Large intestine (tissue), 3 donors: ENCODE measurements at regions not wholly inside any gene's neighbourhood (a gene's known extent, or its start where the extent isn't known, plus 50 kb on each side); places are given as distances from the start of the nearest gene placed in this dataset.

Experiments used
- DNase-seq, 2 donors: peaks; one replicate each; pipeline versions ENCODE4 v3.0.0 to v3.0.0-alpha.2; 2013
- H3K27ac ChIP-seq: one replicate; pipeline ENCODE4 v1.5.1; 2013; ENCODE audit warnings: low read length
- H3K27me3 ChIP-seq: 2 replicates; pipeline ENCODE4 v1.6.1; 2013; ENCODE audit warnings: low read length; ENCODE audit not compliant: control insufficient read depth, insufficient read depth
- H3K36me3 ChIP-seq: 2 replicates; pipeline ENCODE4 v1.6.1; 2013; ENCODE audit warnings: low read length; ENCODE audit not compliant: control insufficient read depth, insufficient read depth
- H3K4me1 ChIP-seq: one replicate; pipeline ENCODE4 v1.6.1; 2013; ENCODE audit warnings: low read length; ENCODE audit not compliant: control insufficient read depth, insufficient read depth
- H3K4me3 ChIP-seq: one replicate; pipeline ENCODE4 v1.5.1; 2013; ENCODE audit warnings: low read length
- H3K9me3 ChIP-seq: one replicate; pipeline ENCODE4 v1.6.1; 2013; ENCODE audit warnings: mild to moderate bottlenecking, low read depth, low read length, moderate library complexity; ENCODE audit not compliant: control insufficient read depth
- WGBS: methylation state at CpG from one replicate; pipeline ENCODE4 v1.1.5; 2013; ENCODE audit warnings: low lambda C conversion rate; ENCODE audit not compliant: insufficient coverage; 5-methylcytosine and 5-hydroxymethylcytosine counted together

- no peak for DNase-seq
- WGBS = 100% methylated on average over 2 of the region's 3 CpGs
- no peaks in the 10 kb centered on the region for H3K27me3 ChIP-seq
- peaks cover 17% of the 10 kb centered on the region for H3K4me1 ChIP-seq
- H3K27ac ChIP-seq = no peak overlapping the region
- no peaks in the 10 kb centered on the region for H3K36me3 ChIP-seq
- no peak overlapping the region for H3K4me3 ChIP-seq
- H3K9me3 ChIP-seq = no peaks in the 10 kb centered on the region
These were observed 68.1 kb downstream of the BOD1L2 start for GRCh38 chr18:57214976-57215375.

DNA sequence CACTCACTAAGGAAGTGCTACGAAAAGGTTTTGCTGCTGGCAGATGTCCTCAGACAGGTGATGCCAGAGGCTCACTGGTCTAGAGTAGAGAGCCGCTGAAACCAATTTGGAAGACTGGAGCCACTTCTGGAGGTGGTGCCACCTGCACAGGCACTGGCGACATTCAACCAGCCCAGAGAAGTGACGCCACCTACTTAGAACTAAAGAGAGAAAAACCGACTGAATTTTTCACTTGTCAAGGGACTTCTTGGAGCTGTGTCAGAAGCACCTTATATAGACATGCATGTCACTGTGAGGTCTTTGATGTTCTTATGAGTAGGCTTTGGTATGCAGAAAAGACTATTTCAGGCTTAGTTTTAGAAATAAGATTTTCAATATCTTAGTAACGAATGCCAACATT, 71.4 kb downstream of the BOD1L2 start:
- Histone ChIP-seq H3K27ac (no peak overlapping the region), H3K4me1 (no peaks in the 10 kb centered on the region), H3K9me3 (no peaks in the 10 kb centered on the region), H3K27me3 (no peaks in the 10 kb centered on the region), H3K4me3 (no peak overlapping the region), H3K36me3 (no peaks in the 10 kb centered on the region)
- DNase-seq = no peak
- WGBS = no CpG with 5 or more reads among the region's 6 CpGs

- no peak for DNase-seq
- Histone ChIP-seq H3K36me3 (no peaks in the 10 kb centered on the region), H3K9me3 (no peaks in the 10 kb centered on the region), H3K27ac (no peak overlapping the region), H3K4me1 (no peaks in the 10 kb centered on the region), H3K27me3 (no peaks in the 10 kb centered on the region), H3K4me3 (no peak overlapping the region)
These were observed 73.1 kb downstream of the BOD1L2 start for GRCh38 chr18:57219964-57220363.

DNA sequence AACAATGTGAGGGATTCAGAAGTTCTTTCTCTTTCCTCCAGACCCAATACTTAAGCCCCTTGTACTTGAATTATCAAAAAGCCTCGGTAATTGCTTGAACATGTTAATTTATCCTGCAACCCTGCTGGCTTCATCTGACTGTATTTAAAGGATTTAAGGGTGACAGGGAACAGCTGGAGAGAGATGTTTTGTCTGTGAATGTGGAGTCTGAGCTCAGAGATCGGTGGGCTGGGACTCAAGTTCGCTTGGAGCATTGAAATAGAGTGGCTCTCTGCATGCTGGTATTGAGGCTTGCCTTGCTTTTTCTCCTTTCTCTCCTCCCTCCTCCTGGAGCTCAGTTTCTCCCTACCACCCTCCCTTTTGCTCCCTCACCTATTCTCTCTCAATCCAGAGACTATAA, 73.6 kb downstream of the BOD1L2 start:
- Histone ChIP-seq H3K27ac (no peak overlapping the region), H3K27me3 (no peaks in the 10 kb centered on the region), H3K9me3 (no peaks in the 10 kb centered on the region), H3K4me3 (no peak overlapping the region), H3K36me3 (no peaks in the 10 kb centered on the region), H3K4me1 (no peaks in the 10 kb centered on the region)
- no CpG with 5 or more reads among the region's 3 CpGs for WGBS
- DNase-seq = no peak

DNA sequence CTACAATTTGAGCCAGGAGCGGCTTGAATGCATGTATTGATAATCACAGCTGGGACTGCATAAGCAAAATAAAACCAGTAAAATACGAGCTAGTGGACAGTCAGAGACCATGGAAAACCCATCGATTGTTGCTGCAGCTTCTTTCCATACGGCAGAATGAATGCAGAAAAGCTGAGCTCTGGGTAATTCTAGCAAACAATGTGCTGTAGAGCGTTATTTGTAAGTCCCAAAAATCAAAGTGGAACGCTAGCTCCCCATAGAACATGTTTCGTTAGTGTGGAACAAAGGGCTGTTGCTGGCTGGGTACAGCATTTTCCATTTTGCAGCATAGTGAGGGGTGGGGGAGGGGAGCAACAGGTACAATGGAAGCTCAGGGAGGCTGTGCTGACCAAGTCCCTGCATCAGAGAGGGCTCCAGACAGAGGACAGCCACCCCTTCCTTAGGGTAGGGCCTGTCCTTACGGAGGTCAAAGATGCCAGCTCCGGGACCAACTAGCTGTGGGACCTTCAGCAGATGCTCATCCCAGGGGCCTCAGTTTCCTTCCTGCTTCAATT, 74.1 kb downstream of the BOD1L2 start:
- no peak for DNase-seq
- Histone ChIP-seq H3K27me3 (no peaks in the 10 kb centered on the region), H3K9me3 (no peaks in the 10 kb centered on the region), H3K27ac (no peak overlapping the region), H3K36me3 (no peaks in the 10 kb centered on the region), H3K4me1 (no peaks in the 10 kb centered on the region), H3K4me3 (no peak overlapping the region)
- WGBS = 80% methylated on average over 2 of the region's 9 CpGs

DNA sequence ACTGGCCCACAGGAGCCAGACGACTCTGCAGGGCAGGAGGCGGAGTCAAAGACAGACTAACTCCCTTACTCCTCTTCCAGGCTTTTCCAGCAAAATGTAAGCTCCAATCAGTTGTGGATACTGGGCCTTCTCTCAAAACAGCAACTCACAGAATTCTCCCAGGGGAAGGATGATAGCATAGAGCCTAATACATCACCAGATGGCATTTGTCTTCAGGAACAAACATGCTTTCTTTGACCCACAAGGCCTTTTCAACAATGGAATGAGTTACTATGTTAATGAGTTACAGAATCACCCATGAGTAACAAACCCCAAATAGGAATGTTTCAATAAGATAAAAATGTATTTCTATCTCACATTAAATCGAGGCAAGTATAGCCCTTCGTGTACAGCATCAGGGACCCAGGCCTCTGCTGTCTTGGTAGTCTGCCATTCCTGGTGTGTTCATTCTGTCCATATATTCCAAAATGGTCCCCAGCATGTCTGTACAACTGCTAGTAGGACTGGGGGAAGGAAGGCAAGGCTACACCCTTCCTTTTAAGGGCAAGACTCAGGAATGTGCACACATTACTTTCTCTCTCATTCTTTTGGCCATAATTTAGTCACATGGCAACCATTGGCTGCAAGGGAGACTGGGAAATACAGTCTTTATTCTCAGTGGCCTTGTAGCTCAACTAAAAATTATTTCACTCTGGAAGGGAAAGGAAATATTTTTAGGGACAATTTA, 76.4 kb downstream of the BOD1L2 start:
- H3K36me3 ChIP-seq = no peaks in the 10 kb centered on the region
- no peak overlapping the region for H3K27ac ChIP-seq
- H3K4me3 ChIP-seq = no peak overlapping the region
- H3K9me3 ChIP-seq = no peaks in the 10 kb centered on the region
- 50% methylated on average over 2 of the region's 4 CpGs for WGBS
- H3K27me3 ChIP-seq = no peaks in the 10 kb centered on the region
- no peak for DNase-seq
- H3K4me1 ChIP-seq = no peaks in the 10 kb centered on the region

DNA sequence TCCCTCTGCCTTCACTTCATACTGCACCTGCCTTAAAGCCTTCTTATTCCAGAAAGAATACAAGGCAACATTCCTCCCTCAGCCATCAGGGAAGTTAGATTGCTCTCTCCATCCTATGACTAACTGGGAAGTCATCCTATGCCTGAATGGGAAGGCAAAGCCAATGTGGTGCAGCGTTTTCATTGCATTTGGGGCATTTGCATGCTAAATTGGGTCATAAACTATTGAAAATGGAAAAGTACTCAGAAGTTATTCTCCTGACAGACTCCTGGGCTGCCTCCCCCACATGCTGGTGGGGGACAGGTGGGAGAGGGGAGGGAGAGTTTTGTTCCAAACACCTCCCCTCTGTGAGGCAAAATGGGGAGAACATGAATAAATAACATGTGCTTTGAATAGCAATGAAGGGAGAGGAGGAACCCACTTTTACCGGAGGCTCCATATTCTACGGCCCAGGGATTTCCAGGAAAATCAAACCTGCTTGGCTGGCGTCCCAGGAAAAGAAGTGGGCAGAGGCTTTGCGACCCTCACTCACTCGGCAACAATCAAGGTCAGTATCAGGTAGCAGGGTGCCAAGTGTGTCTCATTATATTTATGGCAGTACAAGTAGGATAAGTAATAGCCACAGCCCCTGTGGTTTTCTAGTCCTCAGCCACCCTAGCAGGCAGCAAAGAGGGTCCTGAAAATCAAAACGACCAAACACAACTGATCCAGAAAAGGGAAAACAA, 84.1 kb downstream of the BOD1L2 start:
- WGBS = 20% methylated on average over 1 of the region's 7 CpGs
- Histone ChIP-seq H3K4me1 (no peaks in the 10 kb centered on the region), H3K36me3 (no peaks in the 10 kb centered on the region), H3K27ac (no peak overlapping the region), H3K27me3 (no peaks in the 10 kb centered on the region), H3K9me3 (no peaks in the 10 kb centered on the region), H3K4me3 (no peak overlapping the region)
- DNase-seq = no peak

DNA sequence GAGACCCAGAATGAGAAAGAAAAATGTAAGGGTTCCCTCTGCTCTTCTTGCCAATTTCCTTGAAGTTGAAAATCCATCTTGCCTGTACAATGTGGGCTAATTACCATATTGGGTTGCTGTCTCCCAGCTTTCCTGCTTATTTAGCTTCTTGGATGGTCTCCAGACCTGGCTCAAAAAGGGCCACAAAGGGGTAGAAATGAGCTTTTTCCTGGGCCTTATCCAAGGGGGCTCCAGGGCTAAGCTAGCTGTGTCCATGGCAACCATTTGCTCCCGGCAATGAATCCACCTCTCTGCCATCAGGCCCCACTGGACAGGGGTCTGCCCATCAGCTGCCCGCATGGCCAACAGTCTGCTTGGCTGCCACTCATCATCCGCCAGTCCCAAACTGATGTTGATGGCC, 85.0 kb downstream of the BOD1L2 start:
- Histone ChIP-seq H3K27ac (no peak overlapping the region), H3K9me3 (no peaks in the 10 kb centered on the region), H3K4me3 (no peak overlapping the region), H3K27me3 (no peaks in the 10 kb centered on the region), H3K4me1 (no peaks in the 10 kb centered on the region), H3K36me3 (no peaks in the 10 kb centered on the region)
- DNase-seq = no peak
- no CpG with 5 or more reads among the region's 3 CpGs for WGBS

GRCh38 chr18:57234346-57234745, 87.5 kb downstream of the BOD1L2 start:
- 71% methylated on average over 5 of the region's 9 CpGs for WGBS
- H3K36me3 ChIP-seq = no peaks in the 10 kb centered on the region
- no peaks in the 10 kb centered on the region for H3K9me3 ChIP-seq
- no peak for DNase-seq
- H3K27me3 ChIP-seq = no peaks in the 10 kb centered on the region
- no peak overlapping the region for H3K27ac ChIP-seq
- no peak overlapping the region for H3K4me3 ChIP-seq
- no peaks in the 10 kb centered on the region for H3K4me1 ChIP-seq

GRCh38 chr18:57241869-57242268, 95.0 kb downstream of the BOD1L2 start:
- DNase-seq = no peak
- H3K4me1 ChIP-seq = no peaks in the 10 kb centered on the region
- H3K27ac ChIP-seq = no peak overlapping the region
- WGBS = no CpG with 5 or more reads among the region's 3 CpGs
- no peaks in the 10 kb centered on the region for H3K36me3 ChIP-seq
- no peak overlapping the region for H3K4me3 ChIP-seq
- H3K27me3 ChIP-seq = no peaks in the 10 kb centered on the region
- H3K9me3 ChIP-seq = no peaks in the 10 kb centered on the region
